Ureter (tissue), 1 donor: ENCODE measurements at regions not wholly inside any gene's neighbourhood (a gene's known extent, or its start where the extent isn't known, plus 50 kb on each side); places are given as distances from the start of the nearest gene placed in this dataset.

Experiments
- DNase-seq: peaks from one replicate; pipeline ENCODE4 v3.0.0-alpha.2; 2020; ENCODE audit warnings: low spot score
- donor health status: DM: yes; HTN: yes; CAD: no.

GRCh38 chr5:91712718-91713117, 329.6 kb upstream of the ARRDC3 start:
- DNase-seq, result no peak

DNA sequence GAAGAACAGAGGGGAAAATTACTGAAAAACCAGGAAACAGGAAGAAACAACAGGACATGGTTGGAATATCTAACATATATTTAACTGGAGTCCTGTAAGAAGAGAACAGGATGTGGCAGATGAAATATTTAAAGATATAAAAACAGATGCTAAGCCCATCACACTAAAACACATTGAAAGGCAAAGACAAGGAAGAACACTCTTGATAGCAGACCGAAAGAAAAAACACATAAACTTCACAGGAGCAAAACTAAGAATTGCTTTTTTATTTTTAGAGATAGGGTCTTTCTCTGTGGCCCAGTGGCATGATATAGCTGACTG, 324.4 kb upstream of the ARRDC3 start:
- DNase-seq, result no peak

GRCh38 chr5:91706785-91707520, 323.8 kb upstream of the ARRDC3 start:
- no peak for DNase-seq

DNA sequence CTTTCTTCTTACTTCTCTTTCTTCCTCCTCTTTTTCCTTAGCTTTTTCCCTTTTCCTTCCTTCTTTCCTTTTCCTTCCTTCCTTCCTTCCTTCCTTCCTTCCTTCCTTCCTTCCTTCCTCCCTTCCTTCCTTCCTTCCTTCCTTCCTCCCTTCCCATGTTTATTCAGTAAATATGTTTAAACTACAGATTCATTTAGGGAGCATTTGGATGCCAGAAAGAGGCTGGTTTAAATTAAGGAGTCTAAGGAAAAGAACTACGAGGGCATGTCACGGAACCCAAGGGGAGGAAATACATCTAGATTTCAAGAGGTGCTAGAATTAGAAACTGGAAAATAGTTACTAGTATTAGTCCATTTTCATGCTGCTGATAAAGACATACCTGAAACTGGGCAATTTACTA, 320.0 kb upstream of the ARRDC3 start:
- no peak for DNase-seq

DNA sequence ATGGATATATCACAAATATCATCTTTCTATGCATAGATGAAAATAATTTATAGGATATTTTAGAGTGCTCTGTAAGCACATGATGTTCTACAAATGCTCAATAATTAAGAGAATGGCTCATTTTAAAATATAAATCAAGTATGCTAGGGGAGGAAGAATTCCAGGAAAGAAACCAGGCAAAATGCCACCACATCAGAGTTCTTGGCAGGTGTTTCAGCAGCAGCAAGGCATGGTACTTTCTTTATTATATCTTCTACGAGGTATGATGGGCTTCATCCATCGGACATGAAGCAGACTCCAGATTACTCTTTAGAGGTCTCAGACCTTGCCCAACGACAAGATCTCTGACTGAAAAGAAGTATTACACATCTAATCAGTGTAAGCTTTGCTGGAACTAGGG, 316.3 kb upstream of the ARRDC3 start:
- no peak for DNase-seq

GRCh38 chr5:91691592-91691991, 308.5 kb upstream of the ARRDC3 start:
- DNase-seq, result no peak

GRCh38 chr5:91690921-91691320, 307.8 kb upstream of the ARRDC3 start:
- no peak for DNase-seq

DNA sequence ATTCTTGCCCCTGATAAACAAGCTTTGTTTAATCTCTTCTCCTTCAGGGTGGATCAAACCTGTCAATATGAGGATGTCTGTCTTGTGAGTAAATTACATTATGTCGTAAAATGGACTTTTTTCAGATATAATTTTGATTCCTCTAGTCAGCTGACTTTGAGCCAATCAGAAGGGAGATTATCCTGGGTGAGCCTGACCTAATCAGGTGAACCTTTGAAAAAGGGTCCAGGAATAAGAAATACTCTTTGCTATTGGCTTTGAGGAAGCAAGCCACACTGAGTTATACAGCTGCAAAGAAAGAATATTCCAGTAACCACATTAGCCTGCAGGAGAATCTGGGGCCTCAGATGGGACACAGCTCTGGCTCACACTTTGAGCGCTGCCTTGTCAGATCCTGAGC, 304.3 kb upstream of the ARRDC3 start:
- DNase-seq, result no peak

GRCh38 chr5:91684625-91685024, 301.5 kb upstream of the ARRDC3 start:
- DNase-seq, result no peak

- DNase-seq, result no peak
These were observed 287.4 kb upstream of the ARRDC3 start for GRCh38 chr5:91670563-91670962.

DNA sequence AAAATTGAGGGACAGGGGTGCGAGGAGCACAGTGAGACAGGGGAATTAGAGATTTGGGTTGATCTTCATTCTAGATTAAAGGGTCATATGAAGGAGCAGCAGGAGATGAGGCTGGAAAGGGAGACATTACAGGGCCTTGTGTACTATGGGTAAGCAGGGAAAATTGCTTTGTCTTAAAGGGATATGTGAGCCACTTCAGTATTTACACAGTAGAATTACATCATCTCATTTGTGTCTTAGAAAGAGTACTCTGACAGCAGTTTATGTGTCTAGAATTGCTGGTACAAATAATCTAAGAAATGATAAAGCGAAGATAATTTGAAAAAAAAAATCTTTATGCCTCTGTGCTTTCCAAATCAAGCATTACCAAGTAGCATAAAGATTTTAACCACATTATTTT, 287.0 kb upstream of the ARRDC3 start:
- no peak for DNase-seq

- no peak for DNase-seq
These were observed 285.1 kb upstream of the ARRDC3 start for GRCh38 chr5:91668261-91668660.

GRCh38 chr5:91652678-91653077, 269.6 kb upstream of the ARRDC3 start:
- DNase-seq, result no peak

DNA sequence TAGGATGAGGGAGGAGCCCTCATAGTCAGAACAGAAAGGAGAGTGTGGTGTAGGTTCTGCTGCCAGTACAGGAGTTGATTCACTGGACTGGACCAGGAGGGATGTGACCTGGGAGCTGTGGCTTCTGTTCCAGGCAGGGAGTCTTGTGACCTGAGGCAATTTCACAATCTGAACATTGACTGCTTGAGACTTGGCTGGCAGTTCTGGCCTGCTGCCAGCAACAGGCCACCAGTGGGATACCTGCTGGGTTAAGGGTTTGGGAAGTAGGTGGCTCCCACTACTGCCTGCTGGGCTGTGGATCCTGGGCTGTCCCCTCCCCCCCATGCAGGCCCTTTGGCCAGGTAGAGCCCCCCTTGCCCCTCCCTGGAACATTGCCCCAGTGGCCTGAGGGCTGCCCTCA, 268.6 kb upstream of the ARRDC3 start:
- DNase-seq, result no peak

- no peak for DNase-seq
These were observed 262.2 kb upstream of the ARRDC3 start for GRCh38 chr5:91645347-91645746.

- no peak for DNase-seq
These were observed 260.7 kb upstream of the ARRDC3 start for GRCh38 chr5:91643797-91644196.

- no peak for DNase-seq
These were observed 259.5 kb upstream of the ARRDC3 start for GRCh38 chr5:91642581-91642980.

DNA sequence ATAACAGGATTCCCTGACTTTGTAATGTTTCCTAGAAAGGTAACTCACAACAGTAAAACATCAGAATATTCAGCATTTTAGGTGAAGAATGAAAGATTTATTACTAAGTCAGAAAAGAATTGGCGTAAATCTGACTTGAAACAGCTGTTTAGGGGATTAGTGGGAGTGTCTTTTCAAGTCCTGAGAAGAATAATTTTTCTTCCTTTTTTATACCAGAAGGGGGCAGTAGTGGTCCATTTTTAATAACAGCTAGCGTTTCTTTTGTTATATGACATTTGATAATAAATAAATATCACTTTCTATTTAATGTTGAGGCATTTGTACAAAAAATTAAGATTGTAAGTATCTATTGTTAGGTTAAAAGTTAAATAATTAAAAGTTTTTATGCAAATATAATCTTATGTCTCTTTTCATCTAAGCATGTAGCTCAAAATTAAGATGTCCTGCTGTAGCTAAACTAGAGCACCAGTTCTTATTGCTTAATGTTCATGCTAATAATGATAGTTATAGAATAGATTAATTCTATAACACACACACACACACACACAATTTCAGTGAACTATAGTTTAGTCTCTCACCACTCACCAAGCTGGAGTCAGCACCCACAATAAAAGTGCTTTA, 258.7 kb upstream of the ARRDC3 start:
- DNase-seq, result no peak

DNA sequence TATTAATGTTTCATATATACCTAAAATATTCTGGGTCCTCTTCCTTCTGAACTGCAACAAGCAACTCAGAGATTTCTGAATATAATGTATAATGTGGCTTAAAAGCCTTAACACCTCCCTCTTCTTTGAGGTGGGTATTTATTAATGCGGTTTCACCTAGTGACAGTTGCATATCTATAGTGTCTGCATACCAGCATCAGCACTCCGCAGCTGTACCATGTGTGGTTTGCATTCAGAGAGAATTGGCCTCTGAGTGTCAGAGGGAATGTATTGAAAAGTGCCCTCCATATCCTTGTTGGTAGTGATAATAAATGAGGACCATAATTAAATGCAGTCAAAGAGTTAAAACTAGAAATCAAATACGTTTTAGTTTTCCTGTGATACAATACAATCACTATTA, 256.6 kb upstream of the ARRDC3 start:
- DNase-seq, result no peak

DNA sequence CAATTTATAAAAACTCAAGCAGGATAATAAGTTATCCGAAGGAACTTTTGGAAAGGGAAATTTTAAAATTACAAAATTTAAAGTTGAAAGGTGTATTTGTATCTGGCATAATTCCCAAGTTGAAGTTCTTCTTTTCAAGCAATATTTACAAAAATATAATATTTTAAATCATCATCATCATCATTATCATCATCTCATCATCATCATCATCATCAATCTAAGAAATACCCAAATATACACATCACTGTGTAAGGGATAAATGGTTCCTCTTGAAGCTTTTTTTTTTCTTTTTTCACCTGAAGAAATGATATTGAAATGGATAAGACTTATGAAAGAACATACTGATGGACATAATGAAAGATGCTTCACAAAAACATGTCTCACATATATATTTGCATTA, 254.9 kb upstream of the ARRDC3 start:
- no peak for DNase-seq

GRCh38 chr5:91635950-91636734, 253.0 kb upstream of the ARRDC3 start:
- DNase-seq, result no peak

GRCh38 chr5:91632871-91633270, 249.8 kb upstream of the ARRDC3 start:
- DNase-seq, result no peak

DNA sequence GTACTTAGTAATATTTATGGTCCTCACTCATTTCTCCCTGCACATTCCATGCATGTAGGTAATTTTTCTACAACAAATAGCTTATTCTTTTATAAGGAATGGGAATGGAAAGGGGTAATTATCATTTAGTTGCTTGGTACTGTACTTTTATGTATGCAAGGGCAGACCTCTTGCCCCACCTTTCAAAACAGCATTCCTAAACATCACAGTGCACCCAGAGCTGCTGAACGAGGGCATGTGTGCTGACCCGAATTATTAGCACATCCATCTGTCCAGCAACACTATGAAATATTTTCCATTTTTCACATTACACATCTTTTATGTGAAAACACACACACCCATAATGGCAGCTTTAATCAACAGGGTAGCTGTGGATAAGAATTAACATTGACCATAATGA, 228.6 kb upstream of the ARRDC3 start:
- DNase-seq, result no peak
